Inferior parietal cortex (tissue), 1 donor: ENCODE measurements at regions not wholly inside any gene's neighbourhood (a gene's known extent, or its start where the extent isn't known, plus 50 kb on each side); places are given as distances from the start of the nearest gene placed in this dataset.
"Not testable (repeated sequence)": the region's sequence is repeated elsewhere in the genome, so short reads cannot be mapped to it uniquely, and the experiment has no call there.

Experiments used
- DNase-seq: peaks from one replicate; pipeline ENCODE4 v3.0.0-alpha.2; 2016; ENCODE audit errors: extremely low spot score

GRCh38 chr5:159502116-159502515 lies 171.8 kb upstream of the IL12B start:
- DNase-seq: not testable (repeated sequence)

GRCh38 chr5:159503236-159503635 lies 172.9 kb upstream of the IL12B start:
- no peak for DNase-seq

GRCh38 chr5:159504106-159504856 lies 174.0 kb upstream of the IL12B start:
- DNase-seq: no peak

GRCh38 chr5:159504857-159505304 lies 174.6 kb upstream of the IL12B start:
- DNase-seq: no peak

- DNase-seq: no peak
Observed at GRCh38 chr5:159507055-159507454, 176.8 kb upstream of the IL12B start.

GRCh38 chr5:159507661-159508060 lies 177.4 kb upstream of the IL12B start:
- DNase-seq: no peak

- DNase-seq: no peak
Observed at GRCh38 chr5:159508344-159508743, 178.1 kb upstream of the IL12B start.

- no peak for DNase-seq
Observed at GRCh38 chr5:159509002-159509660, 178.8 kb upstream of the IL12B start.

GRCh38 chr5:159510282-159510681 lies 180.0 kb upstream of the IL12B start:
- DNase-seq: no peak

GRCh38 chr5:159511570-159511969 lies 181.3 kb upstream of the IL12B start:
- no peak for DNase-seq

- DNase-seq: no peak
Observed at GRCh38 chr5:159512064-159512463, 181.8 kb upstream of the IL12B start.

- no peak for DNase-seq
Observed at GRCh38 chr5:159514229-159514810, 184.0 kb upstream of the IL12B start.

GRCh38 chr5:159515197-159515596 lies 184.9 kb upstream of the IL12B start:
- no peak for DNase-seq

- DNase-seq: peak; percentile 29
Observed at GRCh38 chr5:159515909-159516415, 185.7 kb upstream of the IL12B start.

GRCh38 chr5:159518371-159518770 lies 188.1 kb upstream of the IL12B start:
- DNase-seq: no peak

- DNase-seq: no peak
Observed at GRCh38 chr5:159519365-159519764, 189.1 kb upstream of the IL12B start.

GRCh38 chr5:159522841-159523240 lies 192.6 kb upstream of the IL12B start:
- DNase-seq: no peak

GRCh38 chr5:159524279-159524678 lies 194.0 kb upstream of the IL12B start:
- not testable (repeated sequence) for DNase-seq

GRCh38 chr5:159525117-159525516 lies 194.8 kb upstream of the IL12B start:
- no peak for DNase-seq

- DNase-seq: no peak
Observed at GRCh38 chr5:159527546-159528254, 197.4 kb upstream of the IL12B start.

GRCh38 chr5:159531554-159532105 lies 201.3 kb upstream of the IL12B start:
- DNase-seq: no peak

GRCh38 chr5:159533197-159533596 lies 202.9 kb upstream of the IL12B start:
- no peak for DNase-seq
